Dedifferentiated amniotic fluid mesenchymal stem cell (primary cell): ENCODE measurements at regions not wholly inside any gene's neighbourhood (a gene's known extent, or its start where the extent isn't known, plus 50 kb on each side); places are given as distances from the start of the nearest gene placed in this dataset.
A peak's percentile ranks its signal among the peaks of the same experiment; 100 is the strongest.
"Not testable (repeated sequence)": the region's sequence is repeated elsewhere in the genome, so short reads cannot be mapped to it uniquely, and the experiment has no call there.

Experiments
- DNase-seq: peaks from one replicate; pipeline ENCODE4 v3.0.0-alpha.2; 2016; ENCODE audit errors: extremely low spot score

DNA sequence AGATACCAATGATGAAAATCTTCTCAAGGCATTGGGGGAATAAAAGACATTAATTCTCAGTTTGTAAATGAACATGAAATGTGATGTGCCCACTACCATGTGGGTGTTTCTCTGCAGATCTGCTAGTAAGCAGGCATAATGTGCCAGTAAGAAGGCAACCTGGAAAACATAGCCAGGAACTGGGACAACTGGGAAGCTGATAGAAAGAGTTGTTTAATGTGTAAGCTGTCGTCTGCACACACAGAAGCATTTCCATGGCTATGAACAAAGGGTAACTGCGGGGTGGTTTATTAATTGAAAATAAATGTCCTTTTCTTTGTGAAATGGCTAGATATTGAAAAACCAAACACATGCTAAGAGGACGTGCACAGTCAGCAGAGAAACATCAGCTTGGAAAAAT, 52.0 kb downstream of the ZC3H11B start:
- no peak for DNase-seq

DNA sequence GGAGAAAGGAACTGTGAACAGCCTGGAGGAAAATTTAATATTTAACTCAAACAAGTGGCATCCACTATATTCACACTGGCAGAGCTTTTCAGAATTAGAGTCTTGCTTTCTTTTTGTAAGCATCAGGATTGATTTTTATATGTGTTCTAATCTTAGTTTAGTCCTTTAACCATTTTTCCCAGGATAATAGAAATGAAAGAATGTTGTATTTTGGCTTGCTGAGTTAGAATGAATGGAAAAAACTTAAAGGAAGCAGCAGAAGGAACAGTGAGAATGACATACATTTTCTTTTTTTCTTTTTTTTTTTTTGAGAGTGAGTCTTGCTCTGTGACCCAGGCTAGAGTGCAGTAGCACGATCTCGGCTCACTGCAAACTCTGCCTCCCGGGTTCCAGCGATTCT, 53.0 kb downstream of the ZC3H11B start:
- no peak for DNase-seq

DNA sequence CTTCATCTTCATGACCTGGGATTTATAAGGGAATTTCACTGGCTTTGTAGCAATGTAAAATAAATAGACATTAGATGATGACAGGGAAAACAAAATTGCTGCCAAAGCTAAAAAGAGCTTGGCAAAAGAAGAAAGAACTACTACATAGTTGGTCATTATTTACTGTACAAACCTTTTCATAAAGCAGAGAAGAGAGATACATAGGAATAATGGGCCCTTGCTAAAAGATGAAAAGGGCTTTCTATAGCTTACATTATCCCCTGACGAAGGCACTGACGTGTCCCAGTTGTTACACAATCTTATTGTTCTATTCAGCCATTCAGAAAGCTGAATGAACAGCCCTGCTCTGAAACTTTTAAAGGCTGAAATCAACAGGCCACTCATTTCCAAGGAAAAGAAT, 57.1 kb downstream of the ZC3H11B start:
- DNase-seq, result peak; percentile 48

DNA sequence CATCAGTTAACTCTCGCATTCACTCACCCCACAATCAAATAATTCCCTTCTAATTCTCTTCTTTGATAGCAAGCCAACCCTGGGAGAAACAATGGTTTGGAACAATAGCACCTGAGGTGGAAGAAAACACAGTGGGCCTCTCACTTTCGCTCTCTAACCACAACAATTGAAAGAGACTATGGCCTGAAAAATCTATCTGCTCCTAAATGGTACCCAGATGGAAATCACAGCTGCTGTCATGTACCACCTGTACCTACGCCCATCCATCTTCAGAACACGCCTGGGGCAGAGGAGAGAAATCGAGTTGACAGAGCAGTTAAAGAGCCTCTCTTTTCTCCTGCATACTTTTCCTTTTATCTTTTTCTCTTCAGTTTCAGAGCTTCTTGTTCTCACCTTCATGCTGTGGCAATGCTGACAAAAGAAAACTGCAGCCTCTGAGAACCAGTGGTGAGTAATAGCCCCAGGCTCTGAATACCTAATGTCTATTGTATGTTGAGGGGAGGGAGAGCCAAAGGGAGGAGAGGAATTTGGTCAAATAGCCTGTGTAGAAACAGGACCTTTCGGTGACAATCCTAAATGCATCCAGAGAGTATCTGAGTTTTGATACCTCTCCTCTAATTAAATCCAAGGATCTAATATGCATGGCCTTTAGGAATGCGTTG, 57.7 kb downstream of the ZC3H11B start:
- DNase-seq, result peak; percentile 65

DNA sequence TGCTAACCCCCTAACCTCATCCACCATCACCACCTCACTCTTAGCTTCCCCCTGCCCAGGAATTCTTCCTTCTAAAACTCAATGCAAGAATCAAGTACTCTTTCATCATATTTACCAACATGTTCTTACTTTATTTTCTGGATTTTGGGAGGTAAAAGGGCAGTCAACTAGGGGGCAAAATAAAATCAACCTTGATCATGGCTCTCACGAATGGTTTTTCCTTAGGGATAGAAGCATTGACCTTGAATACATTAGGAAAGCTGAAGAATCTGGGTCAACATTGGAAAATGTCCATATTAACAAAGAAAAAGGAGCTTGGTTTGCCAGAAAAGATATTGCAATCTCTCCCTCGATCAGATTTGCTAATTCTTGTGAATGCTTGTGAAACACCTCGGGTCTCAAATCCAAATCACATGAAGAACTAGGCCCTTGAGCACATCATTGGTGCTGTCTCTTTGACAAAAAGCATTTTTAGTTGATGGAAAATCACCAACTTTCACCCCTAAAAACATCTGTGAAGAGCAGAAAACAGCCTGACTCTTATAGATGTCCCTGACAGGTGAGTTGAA, 58.9 kb downstream of the ZC3H11B start:
- DNase-seq, result no peak

DNA sequence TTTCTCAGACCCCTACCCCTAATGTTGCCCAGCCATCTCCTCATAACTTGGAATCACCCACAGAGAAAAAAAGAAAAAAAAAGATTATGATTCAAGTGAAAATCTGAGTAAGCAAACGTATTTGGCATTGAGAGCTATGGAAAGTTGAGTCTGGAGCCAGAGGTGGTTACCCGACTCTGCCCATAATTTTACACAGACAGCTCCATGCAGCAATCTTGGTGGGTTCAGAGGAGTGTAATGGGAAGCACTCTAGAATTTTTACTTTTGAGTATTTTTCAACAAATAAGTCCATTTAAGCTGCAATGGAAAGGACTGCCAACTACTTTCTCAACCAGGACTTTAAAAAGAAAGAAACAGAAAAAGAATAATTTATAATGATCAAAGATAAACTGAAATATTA, 62.7 kb downstream of the ZC3H11B start:
- DNase-seq, result no peak

DNA sequence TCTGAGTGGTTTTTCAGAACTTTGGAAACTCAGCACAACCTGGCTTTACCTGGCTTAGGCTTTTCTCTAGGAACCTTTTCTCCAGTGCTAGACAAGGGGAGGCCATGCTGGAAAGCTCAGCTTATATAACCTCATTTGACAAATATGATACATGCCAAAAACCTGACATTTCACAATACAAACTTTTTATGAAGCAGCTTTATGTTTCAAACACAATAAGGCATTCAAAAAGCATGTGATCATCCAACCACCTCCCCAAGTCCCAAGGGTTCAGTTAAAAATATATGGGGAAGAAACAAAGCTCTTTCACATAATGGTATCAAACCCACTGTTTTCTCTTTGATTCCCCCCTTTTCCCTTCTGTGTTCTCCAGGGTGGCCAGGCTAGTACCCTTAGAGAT, 63.7 kb downstream of the ZC3H11B start:
- DNase-seq, result no peak

DNA sequence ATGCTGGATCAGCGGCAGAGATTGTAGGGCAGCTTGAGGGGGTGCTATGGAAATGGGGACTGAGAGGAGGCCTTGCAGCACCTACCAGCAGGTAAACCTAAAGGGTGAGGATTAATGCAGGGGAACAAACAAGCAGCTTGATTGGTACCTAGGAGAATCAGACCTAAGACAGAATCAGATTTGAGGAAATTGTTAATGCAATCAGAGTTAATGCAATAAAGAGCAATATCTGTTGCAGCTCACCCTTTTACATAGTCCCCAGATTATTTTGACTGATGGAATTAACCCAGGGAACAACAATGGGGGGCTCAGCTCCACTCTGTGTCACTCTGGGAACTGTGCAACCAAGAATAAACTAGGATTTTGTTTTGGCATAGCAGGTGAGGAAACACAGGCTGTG, 64.5 kb downstream of the ZC3H11B start:
- no peak for DNase-seq

DNA sequence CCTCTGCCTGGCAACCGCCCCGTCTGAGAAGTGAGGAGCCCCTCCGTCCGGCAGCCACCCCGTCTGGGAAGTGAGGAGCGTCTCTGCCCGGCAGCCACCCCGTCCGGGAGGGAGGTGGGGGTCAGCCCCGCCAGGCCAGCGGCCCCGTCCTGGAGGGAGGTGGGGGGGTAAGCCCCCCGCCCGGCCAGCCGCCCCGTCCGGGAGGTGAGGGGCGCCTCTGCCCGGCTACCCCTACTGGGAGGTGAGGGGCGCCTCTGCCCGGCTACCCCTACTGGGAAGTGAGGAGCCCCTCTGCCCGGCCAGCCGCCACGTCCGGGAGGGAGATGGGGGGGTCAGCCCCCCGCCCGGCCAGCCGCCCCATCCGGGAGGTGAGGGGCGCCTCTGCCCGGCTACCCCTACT, 67.1 kb downstream of the ZC3H11B start:
- DNase-seq, result not testable (repeated sequence)

DNA sequence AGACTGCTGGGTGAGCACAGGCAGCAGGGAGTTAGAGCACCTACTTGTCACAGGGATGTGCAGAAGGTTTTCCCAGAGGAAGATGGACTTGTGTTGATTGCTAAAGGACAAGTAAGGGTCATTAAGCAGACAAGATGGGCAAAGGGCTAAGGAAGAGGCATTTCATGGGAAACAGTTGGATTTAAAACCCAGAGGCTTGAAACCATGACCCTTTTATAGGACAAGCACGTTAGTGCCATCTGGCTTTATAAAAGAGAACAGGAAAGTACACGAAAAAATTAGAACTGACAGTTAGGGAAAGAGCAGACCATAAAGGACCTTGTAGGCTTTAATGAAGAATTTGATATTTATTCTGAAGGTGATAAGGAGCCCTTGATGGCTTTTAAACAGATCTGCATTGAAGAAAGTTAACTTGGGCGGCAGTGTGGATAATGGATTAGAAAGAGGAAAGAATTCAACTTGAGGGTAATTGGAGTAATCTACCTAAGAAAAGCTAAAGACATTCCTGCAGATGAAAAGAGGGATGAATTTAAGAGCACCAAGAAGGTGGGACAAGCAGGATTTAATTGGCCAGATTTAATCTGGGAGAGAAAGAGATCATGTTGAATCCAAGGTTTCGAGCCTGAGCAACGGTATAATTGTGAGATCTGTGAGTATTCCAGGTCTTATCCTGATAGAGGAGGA, 68.6 kb downstream of the ZC3H11B start:
- no peak for DNase-seq

DNA sequence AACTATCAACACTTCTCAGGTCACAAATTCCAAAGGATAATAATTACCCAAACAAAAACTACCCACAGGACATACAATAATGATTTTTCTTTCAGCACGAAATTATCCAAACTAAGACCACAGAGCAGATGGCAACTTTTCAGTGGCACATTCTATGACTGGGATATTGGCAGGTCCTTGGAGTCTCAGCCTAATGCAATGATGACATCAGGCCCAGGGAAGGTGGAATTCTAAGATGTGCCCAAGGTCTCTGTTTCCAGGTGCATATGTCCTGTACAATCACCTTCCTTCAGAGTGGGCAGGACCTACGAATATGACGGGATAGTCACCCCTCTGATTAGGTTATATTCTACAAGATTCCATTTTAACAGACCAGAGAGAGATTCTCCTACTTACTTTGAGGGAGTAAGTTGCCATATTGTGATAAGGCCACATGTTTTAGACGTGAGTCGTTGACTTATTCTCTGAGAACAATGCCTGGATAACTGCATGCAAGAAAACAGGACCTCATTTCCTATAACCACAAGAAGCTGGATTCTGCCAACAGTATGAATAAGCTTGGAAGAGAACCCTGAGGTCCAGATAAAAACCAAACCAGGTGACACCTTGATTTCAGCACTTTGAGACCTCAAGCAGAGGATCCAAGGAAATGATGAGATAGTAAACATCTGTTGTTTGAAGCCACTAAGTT, 69.9 kb downstream of the ZC3H11B start:
- no peak for DNase-seq

DNA sequence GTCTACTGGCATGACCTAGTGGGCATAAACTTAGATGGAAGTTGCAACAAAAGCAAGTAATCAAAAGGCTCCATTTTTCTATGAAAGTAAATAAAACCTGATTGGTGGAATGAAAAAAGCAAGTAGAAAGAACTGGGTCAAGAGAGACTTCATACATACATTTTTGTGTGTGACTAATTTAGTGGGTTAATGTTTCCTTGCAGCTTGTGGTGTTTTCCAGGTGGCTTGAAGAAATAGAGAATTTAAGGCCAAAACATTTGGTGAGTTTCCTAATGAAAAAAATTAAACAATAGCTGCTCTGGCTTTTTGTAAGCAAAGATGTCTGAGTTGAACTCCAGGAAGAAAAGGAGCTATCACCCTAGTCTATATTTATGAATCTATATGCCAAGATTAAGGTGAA, 71.0 kb downstream of the ZC3H11B start:
- DNase-seq, result no peak

DNA sequence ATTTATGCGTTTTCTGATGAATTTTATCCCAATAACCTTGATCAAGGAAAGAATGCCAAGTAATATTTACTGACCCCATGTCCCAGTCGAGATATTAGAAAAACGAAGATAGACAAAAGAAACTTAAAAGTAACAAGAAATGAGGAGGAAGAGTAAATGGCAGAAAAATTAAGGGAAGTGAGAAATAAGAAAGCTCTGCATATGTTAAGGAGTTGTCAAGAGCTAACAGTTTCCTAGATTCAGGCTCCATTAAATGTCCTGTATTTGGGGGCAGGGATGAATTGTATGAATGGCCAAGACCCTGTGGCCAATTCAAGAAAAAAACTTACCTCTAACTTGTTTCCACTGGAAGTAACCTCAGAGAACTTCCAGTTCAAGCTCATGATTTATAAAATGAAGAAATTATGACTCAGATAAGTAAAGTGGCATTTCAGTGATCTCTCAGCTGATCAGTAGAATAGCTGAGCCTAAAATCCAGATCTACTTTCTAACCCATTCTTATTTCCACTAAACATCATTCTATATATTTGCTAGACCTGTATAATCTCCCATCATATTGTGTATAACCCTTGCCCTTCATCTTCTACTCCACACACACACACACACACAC, 73.2 kb downstream of the ZC3H11B start:
- no peak for DNase-seq

DNA sequence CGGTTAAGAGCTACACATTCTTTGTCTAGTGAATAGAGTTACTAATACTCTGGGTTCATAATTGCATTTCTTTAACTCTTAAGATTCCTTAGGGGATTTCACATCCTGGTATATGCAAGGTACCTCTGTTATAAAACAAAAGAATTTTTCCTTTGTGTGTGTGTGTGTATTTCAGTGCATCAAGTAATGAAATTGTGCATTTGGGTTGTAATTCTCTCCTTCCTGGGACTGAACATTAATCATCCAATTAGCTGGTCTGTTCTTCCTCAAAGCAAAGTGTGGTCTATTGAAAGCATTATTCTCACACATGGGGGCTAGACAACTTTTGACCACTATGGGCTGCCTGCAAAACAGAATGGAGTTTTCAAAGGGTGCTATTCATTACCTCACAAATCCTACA, 74.0 kb downstream of the ZC3H11B start:
- DNase-seq, result no peak

DNA sequence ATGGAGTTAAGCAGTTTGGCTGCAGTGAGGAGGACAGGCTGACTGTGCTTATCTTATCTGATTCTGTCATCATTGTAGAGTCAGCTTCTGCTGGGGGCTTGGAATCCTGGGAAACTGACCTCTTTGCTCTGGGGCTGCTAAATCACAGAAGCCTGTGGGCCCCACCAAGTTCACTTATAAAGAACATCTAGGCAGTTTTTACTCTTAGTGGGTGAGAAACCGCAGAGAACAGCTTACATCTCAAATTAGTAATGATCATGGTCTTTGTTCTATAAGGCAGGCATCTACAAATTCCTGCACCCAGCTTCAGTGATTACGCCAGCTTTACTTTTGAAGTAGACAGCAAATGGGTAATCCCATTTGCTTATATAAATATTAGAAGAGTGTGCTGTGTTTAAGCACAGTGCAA, 75.7 kb downstream of the ZC3H11B start:
- no peak for DNase-seq

DNA sequence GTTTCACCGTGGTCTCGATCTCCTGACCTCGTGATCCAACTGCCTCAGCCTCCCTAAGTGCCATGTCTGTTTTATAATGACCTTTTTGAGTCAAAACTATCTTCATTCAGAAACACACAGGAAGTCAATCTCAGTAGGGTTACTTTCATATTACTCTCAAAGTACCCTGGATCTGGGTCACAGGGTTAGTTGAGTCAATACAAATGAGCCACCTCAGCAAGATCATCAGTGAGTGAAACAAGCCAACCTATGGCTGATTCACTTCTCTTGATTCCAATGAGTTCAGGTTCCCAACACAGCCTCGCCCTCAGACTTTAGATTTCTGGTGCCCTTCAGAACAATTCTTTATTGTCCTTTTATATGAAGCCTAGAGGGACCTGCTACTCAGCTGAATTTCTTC, 76.9 kb downstream of the ZC3H11B start:
- no peak for DNase-seq

DNA sequence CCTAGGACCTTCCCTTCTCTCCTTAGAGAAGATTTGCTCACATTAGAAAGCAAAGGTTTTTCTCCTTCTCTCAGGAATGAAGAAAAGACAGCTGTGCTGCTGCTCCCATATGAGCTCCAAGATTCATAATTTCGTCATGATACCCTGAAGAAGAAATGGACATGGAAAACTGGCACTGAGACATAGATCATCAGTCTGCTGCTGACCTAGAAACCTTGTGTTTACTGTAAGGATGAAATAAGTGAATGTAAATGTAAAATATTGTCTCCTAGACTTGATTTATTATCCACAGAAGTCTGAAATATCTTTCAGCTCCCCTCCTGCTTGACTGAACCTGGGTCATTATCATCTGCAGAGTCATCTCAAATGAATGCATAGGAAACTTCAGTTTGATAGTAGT, 77.9 kb downstream of the ZC3H11B start:
- DNase-seq, result no peak

DNA sequence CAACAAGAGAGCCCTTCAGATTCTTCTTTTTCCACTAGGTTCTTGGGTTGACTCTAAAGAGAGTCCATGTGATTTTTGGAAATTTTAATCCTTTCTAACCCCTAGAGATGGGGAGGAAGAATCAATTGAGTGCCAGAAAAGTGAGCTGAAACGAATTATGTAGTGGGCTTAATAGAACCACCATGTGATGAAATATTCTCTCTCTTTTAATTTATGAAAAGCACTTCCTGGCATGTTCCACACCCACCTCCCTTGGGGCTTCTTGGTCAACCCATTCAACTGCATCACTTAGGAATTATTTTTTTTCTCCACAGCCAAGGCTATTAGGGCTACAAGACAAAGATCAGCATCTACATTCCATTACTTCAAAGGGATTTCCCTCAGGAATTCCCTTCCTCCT, 79.6 kb downstream of the ZC3H11B start:
- no peak for DNase-seq

DNA sequence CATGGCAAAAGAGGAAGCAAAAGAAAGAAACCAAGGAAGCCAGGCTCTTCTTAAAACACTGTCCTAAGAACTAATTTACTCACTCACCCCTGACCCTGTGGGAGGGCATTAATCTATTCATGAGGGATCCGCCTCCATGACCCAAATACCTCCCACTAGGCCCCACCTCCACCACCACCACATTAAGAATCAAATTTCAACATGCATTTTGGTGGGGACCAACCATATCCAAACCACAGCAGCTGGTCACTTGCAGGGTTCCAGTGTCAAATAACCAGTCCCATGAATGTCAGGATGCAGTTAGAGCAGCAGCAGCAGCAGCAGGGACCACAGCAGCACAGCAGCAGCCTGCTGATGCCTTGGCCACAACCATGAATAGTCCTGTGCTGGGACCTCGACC, 83.8 kb downstream of the ZC3H11B start:
- no peak for DNase-seq

DNA sequence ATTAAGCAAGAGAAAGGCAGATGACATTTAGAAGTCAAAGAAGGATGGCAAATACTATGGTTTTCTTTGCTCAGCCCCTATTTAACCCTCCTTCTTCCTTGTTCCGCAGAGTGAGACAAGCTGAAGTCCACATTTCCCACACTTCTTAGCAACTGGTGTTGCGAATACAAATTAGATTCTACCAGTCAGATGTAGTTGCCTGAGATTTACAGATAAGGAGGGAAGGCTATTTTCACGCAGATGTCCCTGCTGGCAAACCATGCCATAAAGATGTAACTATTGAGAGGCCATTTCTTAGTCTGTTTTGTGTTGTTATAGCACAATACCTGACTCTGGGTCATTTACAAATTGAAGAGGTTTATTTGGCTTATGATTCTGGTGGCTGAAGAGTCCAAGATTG, 84.3 kb downstream of the ZC3H11B start:
- no peak for DNase-seq

DNA sequence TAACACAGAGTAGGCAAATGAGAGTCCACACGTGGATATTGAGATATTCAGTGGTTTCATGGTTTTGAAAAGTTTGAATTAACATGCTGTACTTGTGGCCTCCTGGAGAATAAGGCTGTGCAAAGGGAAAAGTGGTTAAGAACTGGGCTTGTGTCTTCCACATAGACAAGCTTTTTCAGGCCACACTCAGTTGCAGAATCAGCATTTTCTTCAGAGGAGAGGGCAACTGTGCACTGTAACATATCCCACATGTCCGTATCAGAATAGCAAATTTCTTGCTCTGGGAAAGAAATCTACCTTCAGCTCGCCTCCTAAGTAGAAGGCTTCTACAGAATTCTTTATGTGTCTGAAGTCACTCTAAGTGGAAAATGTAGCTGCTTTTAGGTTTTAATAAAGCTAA, 84.9 kb downstream of the ZC3H11B start:
- DNase-seq, result no peak

DNA sequence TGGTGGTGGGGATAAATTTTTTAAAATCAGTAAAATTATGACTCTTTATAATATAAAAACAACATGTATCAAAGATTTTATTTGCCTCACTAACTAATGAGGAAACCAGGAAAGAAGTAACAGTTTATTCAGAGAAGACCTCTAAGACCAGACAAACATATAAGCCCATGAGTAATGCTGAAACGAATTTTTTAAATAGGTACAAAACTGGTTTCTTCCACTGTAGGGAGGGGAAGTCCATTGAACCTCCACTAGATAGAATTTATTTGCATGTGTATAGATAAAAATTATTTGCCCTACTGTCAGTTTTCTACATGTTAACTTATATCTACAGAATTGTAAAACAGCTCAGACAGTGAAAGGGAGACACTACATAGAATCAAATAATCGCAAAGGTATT, 86.8 kb downstream of the ZC3H11B start:
- no peak for DNase-seq

DNA sequence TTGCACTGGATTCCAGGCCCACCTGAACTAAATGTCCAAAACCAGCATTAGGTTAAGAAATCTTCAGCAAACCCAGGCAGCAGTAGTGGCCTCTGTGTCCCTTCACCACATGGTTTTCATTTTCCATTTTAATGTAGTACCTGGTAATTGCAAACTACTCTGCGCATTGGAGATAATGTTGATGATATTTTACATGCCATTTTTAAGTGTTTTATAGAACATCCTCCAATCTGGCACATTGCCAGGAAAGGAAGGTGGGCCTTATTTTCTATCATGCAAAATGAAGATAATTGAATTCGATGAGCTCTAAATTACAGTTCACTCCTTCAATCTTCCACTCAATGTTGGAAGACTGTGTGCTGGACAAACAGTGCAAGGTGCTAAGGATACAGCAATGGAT, 89.5 kb downstream of the ZC3H11B start:
- DNase-seq, result no peak
